ENCODE measurements at regions not wholly inside any gene's neighbourhood (a gene's known extent, or its start where the extent isn't known, plus 50 kb on each side); places are given as distances from the start of the nearest gene placed in this dataset.

GRCh38 chr7:136168821-136169220 is 191.7 kb upstream of the MTPN start:
- intact Hi-C loops (cut with DNase I, micrococcal nuclease) = no loop called here
- no peak for ATAC-seq

GRCh38 chr7:136167991-136168390 is 190.8 kb upstream of the MTPN start:
- no peak for ATAC-seq
- intact Hi-C loops (cut with DNase I, micrococcal nuclease) = no loop called here
- no peak for DNase-seq

More at GRCh38 chr7:136168821-136169220, 191.7 kb upstream of the MTPN start:
- no peak for DNase-seq

GRCh38 chr7:136166521-136166920 is 189.4 kb upstream of the MTPN start:
- intact Hi-C loops (cut with DNase I, micrococcal nuclease) = no loop called here
- ATAC-seq (no peak), DNase-seq (no peak)

- intact Hi-C loops (cut with DNase I, micrococcal nuclease) = no loop called here
- no peak for ATAC-seq
These were observed 186.2 kb upstream of the MTPN start for GRCh38 chr7:136163340-136163801.

GRCh38 chr7:136150311-136150710 is 173.2 kb upstream of the MTPN start:
- no peak for ATAC-seq
- intact Hi-C loops (cut with DNase I, micrococcal nuclease) = no loop called here

More at GRCh38 chr7:136163340-136163801, 186.2 kb upstream of the MTPN start:
- no peak for DNase-seq

GRCh38 chr7:136148920-136149319 is 171.8 kb upstream of the MTPN start:
- DNase-seq = no peak
- intact Hi-C loops (cut with DNase I, micrococcal nuclease) = no loop called here
- ATAC-seq = no peak

More at GRCh38 chr7:136150311-136150710, 173.2 kb upstream of the MTPN start:
- DNase-seq = no peak

- DNase-seq (no peak), ATAC-seq (no peak)
- intact Hi-C loops (cut with DNase I, micrococcal nuclease) = no loop called here
These were observed 169.8 kb upstream of the MTPN start for GRCh38 chr7:136146925-136147324.

- ATAC-seq = no peak
These were observed 167.0 kb upstream of the MTPN start for GRCh38 chr7:136144182-136144581.

GRCh38 chr7:136143271-136143670 is 166.1 kb upstream of the MTPN start:
- ATAC-seq (no peak), DNase-seq (no peak)
- intact Hi-C loops (cut with DNase I, micrococcal nuclease) = no loop called here

More at GRCh38 chr7:136144182-136144581, 167.0 kb upstream of the MTPN start:
- intact Hi-C loops (cut with DNase I, micrococcal nuclease) = no loop called here
- no peak for DNase-seq

GRCh38 chr7:136142583-136142982 is 165.4 kb upstream of the MTPN start:
- DNase-seq (no peak), ATAC-seq (no peak)
- intact Hi-C loops (cut with DNase I, micrococcal nuclease) = no loop called here

- intact Hi-C loops (cut with DNase I, micrococcal nuclease) = no loop called here
- DNase-seq = no peak
- no peak for ATAC-seq
These were observed 163.3 kb upstream of the MTPN start for GRCh38 chr7:136140469-136140868.

- intact Hi-C loops (cut with DNase I, micrococcal nuclease) = loop anchor here in 1 of 2 donors (10.0 kb wide), 1 partner anchor 105 kb away; no protein-coding TSS in a partner anchor
- DNase-seq = no peak
- no peak for ATAC-seq
These were observed 162.3 kb upstream of the MTPN start for GRCh38 chr7:136139417-136139816.

- ATAC-seq (no peak), DNase-seq (no peak)
- intact Hi-C loops (cut with DNase I, micrococcal nuclease) = loop anchor here in 1 of 2 donors (10.0 kb wide), 1 partner anchor 104 kb away; no protein-coding TSS in a partner anchor
These were observed 161.8 kb upstream of the MTPN start for GRCh38 chr7:136138991-136139390.

- intact Hi-C loops (cut with DNase I, micrococcal nuclease) = loop anchor here in 1 of 2 donors (10.0 kb wide), 1 partner anchor 102 kb away; no protein-coding TSS in a partner anchor
- no peak for DNase-seq
- no peak for ATAC-seq
These were observed 159.8 kb upstream of the MTPN start for GRCh38 chr7:136136906-136137454.

- ATAC-seq = no peak
- DNase-seq = no peak
These were observed 157.3 kb upstream of the MTPN start for GRCh38 chr7:136134503-136134902.

GRCh38 chr7:136133551-136133950 is 156.4 kb upstream of the MTPN start:
- ATAC-seq = no peak
- intact Hi-C loops (cut with DNase I, micrococcal nuclease) = loop anchor here in 1 of 2 donors (10.0 kb wide), 1 partner anchor 99 kb away; no protein-coding TSS in a partner anchor

More at GRCh38 chr7:136134503-136134902, 157.3 kb upstream of the MTPN start:
- intact Hi-C loops (cut with DNase I, micrococcal nuclease) = loop anchor here in 1 of 2 donors (10.0 kb wide), 1 partner anchor 100 kb away; no protein-coding TSS in a partner anchor

GRCh38 chr7:136131304-136131630 is 154.1 kb upstream of the MTPN start:
- intact Hi-C loops (cut with DNase I, micrococcal nuclease) = loop anchor here in 1 of 2 donors (10.0 kb wide), 1 partner anchor 96 kb away; no protein-coding TSS in a partner anchor
- ATAC-seq = no peak

More at GRCh38 chr7:136133551-136133950, 156.4 kb upstream of the MTPN start:
- no peak for DNase-seq

GRCh38 chr7:136130511-136131303 is 153.5 kb upstream of the MTPN start:
- intact Hi-C loops (cut with DNase I, micrococcal nuclease) = loop anchor here in 1 of 2 donors (10.0 kb wide), 1 partner anchor 96 kb away; no protein-coding TSS in a partner anchor
- DNase-seq = no peak
- ATAC-seq = no peak

More at GRCh38 chr7:136131304-136131630, 154.1 kb upstream of the MTPN start:
- no peak for DNase-seq

GRCh38 chr7:136128050-136128449 is 150.9 kb upstream of the MTPN start:
- DNase-seq = no peak
- ATAC-seq = no peak
- intact Hi-C loops (cut with DNase I, micrococcal nuclease) = no loop called here

- ATAC-seq (no peak), DNase-seq (no peak)
- intact Hi-C loops (cut with DNase I, micrococcal nuclease) = no loop called here
These were observed 146.2 kb upstream of the MTPN start for GRCh38 chr7:136123352-136123751.

All from left colon (tissue), 2 donors.